ENCODE measurements at regions not wholly inside any gene's neighbourhood (a gene's known extent, or its start where the extent isn't known, plus 50 kb on each side); places are given as distances from the start of the nearest gene placed in this dataset.

GRCh38 chr1:14308460-14308859 is 290.0 kb upstream of the KAZN start:
- Histone ChIP-seq H3K4me1 (ENCODE audit: control insufficient read depth, insufficient read depth, low read length, poor library complexity, severe bottlenecking) (no peaks in the 10 kb centered on the region), H3K36me3 (ENCODE audit: control insufficient read depth, insufficient read depth, low read length) (no peaks in the 10 kb centered on the region), H3K9me3 (ENCODE audit: control insufficient read depth, low read length) (no peaks in the 10 kb centered on the region), H3K27me3 (replicated peaks; ENCODE audit: control insufficient read depth, insufficient read depth, low read length, poor library complexity, severe bottlenecking) (no peaks in the 10 kb centered on the region), H3K27ac (ENCODE audit: insufficient read depth, low read length, poor library complexity, severe bottlenecking) (no peak overlapping the region), H3K4me3 (ENCODE audit: insufficient read depth, low read depth, low read length, poor library complexity, severe bottlenecking) (no peak overlapping the region)
- DNase-seq: no peak

GRCh38 chr1:14309984-14310383 is 288.5 kb upstream of the KAZN start:
- Histone ChIP-seq H3K4me3 (ENCODE audit: insufficient read depth, low read depth, low read length, poor library complexity, severe bottlenecking) (no peak overlapping the region), H3K27me3 (replicated peaks; ENCODE audit: control insufficient read depth, insufficient read depth, low read length, poor library complexity, severe bottlenecking) (no peaks in the 10 kb centered on the region), H3K4me1 (ENCODE audit: control insufficient read depth, insufficient read depth, low read length, poor library complexity, severe bottlenecking) (no peaks in the 10 kb centered on the region), H3K36me3 (ENCODE audit: control insufficient read depth, insufficient read depth, low read length) (no peaks in the 10 kb centered on the region), H3K9me3 (ENCODE audit: control insufficient read depth, low read length) (no peaks in the 10 kb centered on the region), H3K27ac (ENCODE audit: insufficient read depth, low read length, poor library complexity, severe bottlenecking) (no peak overlapping the region)
- DNase-seq: no peak

GRCh38 chr1:14310476-14310875 is 288.0 kb upstream of the KAZN start:
- no peaks in the 10 kb centered on the region for H3K27me3 ChIP-seq (replicated peaks; ENCODE audit: control insufficient read depth, insufficient read depth, low read length, poor library complexity, severe bottlenecking)
- no peak overlapping the region for H3K4me3 ChIP-seq (ENCODE audit: insufficient read depth, low read depth, low read length, poor library complexity, severe bottlenecking)
- no peak for DNase-seq
- no peaks in the 10 kb centered on the region for H3K36me3 ChIP-seq (ENCODE audit: control insufficient read depth, insufficient read depth, low read length)
- no peaks in the 10 kb centered on the region for H3K4me1 ChIP-seq (ENCODE audit: control insufficient read depth, insufficient read depth, low read length, poor library complexity, severe bottlenecking)
- no peaks in the 10 kb centered on the region for H3K9me3 ChIP-seq (ENCODE audit: control insufficient read depth, low read length)
- H3K27ac ChIP-seq (ENCODE audit: insufficient read depth, low read length, poor library complexity, severe bottlenecking): no peak overlapping the region

GRCh38 chr1:14313731-14314431 is 284.6 kb upstream of the KAZN start:
- Histone ChIP-seq H3K4me1 (ENCODE audit: control insufficient read depth, insufficient read depth, low read length, poor library complexity, severe bottlenecking) (no peaks in the 10 kb centered on the region), H3K27ac (ENCODE audit: insufficient read depth, low read length, poor library complexity, severe bottlenecking) (no peak overlapping the region), H3K36me3 (ENCODE audit: control insufficient read depth, insufficient read depth, low read length) (no peaks in the 10 kb centered on the region), H3K9me3 (ENCODE audit: control insufficient read depth, low read length) (no peaks in the 10 kb centered on the region), H3K4me3 (ENCODE audit: insufficient read depth, low read depth, low read length, poor library complexity, severe bottlenecking) (no peak overlapping the region), H3K27me3 (replicated peaks; ENCODE audit: control insufficient read depth, insufficient read depth, low read length, poor library complexity, severe bottlenecking) (no peaks in the 10 kb centered on the region)
- no peak for DNase-seq

GRCh38 chr1:14318830-14319229 is 279.7 kb upstream of the KAZN start:
- H3K9me3 ChIP-seq (ENCODE audit: control insufficient read depth, low read length): no peaks in the 10 kb centered on the region

GRCh38 chr1:14320518-14320917 is 278.0 kb upstream of the KAZN start:
- H3K9me3 ChIP-seq (ENCODE audit: control insufficient read depth, low read length): no peaks in the 10 kb centered on the region
- H3K36me3 ChIP-seq (ENCODE audit: control insufficient read depth, insufficient read depth, low read length): no peaks in the 10 kb centered on the region
- H3K27me3 ChIP-seq (replicated peaks; ENCODE audit: control insufficient read depth, insufficient read depth, low read length, poor library complexity, severe bottlenecking): no peaks in the 10 kb centered on the region
- H3K4me3 ChIP-seq (ENCODE audit: insufficient read depth, low read depth, low read length, poor library complexity, severe bottlenecking): no peak overlapping the region
- DNase-seq: no peak
- no peak overlapping the region for H3K27ac ChIP-seq (ENCODE audit: insufficient read depth, low read length, poor library complexity, severe bottlenecking)
- H3K4me1 ChIP-seq (ENCODE audit: control insufficient read depth, insufficient read depth, low read length, poor library complexity, severe bottlenecking): no peaks in the 10 kb centered on the region

More at GRCh38 chr1:14318830-14319229, 279.7 kb upstream of the KAZN start:
- Histone ChIP-seq H3K27me3 (replicated peaks; ENCODE audit: control insufficient read depth, insufficient read depth, low read length, poor library complexity, severe bottlenecking) (no peaks in the 10 kb centered on the region), H3K4me1 (ENCODE audit: control insufficient read depth, insufficient read depth, low read length, poor library complexity, severe bottlenecking) (no peaks in the 10 kb centered on the region), H3K36me3 (ENCODE audit: control insufficient read depth, insufficient read depth, low read length) (no peaks in the 10 kb centered on the region), H3K4me3 (ENCODE audit: insufficient read depth, low read depth, low read length, poor library complexity, severe bottlenecking) (no peak overlapping the region), H3K27ac (ENCODE audit: insufficient read depth, low read length, poor library complexity, severe bottlenecking) (no peak overlapping the region)
- DNase-seq: no peak

GRCh38 chr1:14320986-14321385 is 277.5 kb upstream of the KAZN start:
- no peaks in the 10 kb centered on the region for H3K4me1 ChIP-seq (ENCODE audit: control insufficient read depth, insufficient read depth, low read length, poor library complexity, severe bottlenecking)
- H3K27ac ChIP-seq (ENCODE audit: insufficient read depth, low read length, poor library complexity, severe bottlenecking): no peak overlapping the region
- H3K9me3 ChIP-seq (ENCODE audit: control insufficient read depth, low read length): no peaks in the 10 kb centered on the region
- no peaks in the 10 kb centered on the region for H3K27me3 ChIP-seq (replicated peaks; ENCODE audit: control insufficient read depth, insufficient read depth, low read length, poor library complexity, severe bottlenecking)
- H3K36me3 ChIP-seq (ENCODE audit: control insufficient read depth, insufficient read depth, low read length): no peaks in the 10 kb centered on the region
- no peak overlapping the region for H3K4me3 ChIP-seq (ENCODE audit: insufficient read depth, low read depth, low read length, poor library complexity, severe bottlenecking)
- no peak for DNase-seq

- H3K4me1 ChIP-seq (ENCODE audit: control insufficient read depth, insufficient read depth, low read length, poor library complexity, severe bottlenecking): no peaks in the 10 kb centered on the region
- no peaks in the 10 kb centered on the region for H3K27me3 ChIP-seq (replicated peaks; ENCODE audit: control insufficient read depth, insufficient read depth, low read length, poor library complexity, severe bottlenecking)
- DNase-seq: no peak
- no peaks in the 10 kb centered on the region for H3K36me3 ChIP-seq (ENCODE audit: control insufficient read depth, insufficient read depth, low read length)
- no peak overlapping the region for H3K27ac ChIP-seq (ENCODE audit: insufficient read depth, low read length, poor library complexity, severe bottlenecking)
- no peak overlapping the region for H3K4me3 ChIP-seq (ENCODE audit: insufficient read depth, low read depth, low read length, poor library complexity, severe bottlenecking)
- H3K9me3 ChIP-seq (ENCODE audit: control insufficient read depth, low read length): no peaks in the 10 kb centered on the region
Measured at GRCh38 chr1:14321422-14321821, 277.1 kb upstream of the KAZN start.

- no peak for DNase-seq
- H3K9me3 ChIP-seq (ENCODE audit: control insufficient read depth, low read length): no peaks in the 10 kb centered on the region
- no peak overlapping the region for H3K4me3 ChIP-seq (ENCODE audit: insufficient read depth, low read depth, low read length, poor library complexity, severe bottlenecking)
- H3K27ac ChIP-seq (ENCODE audit: insufficient read depth, low read length, poor library complexity, severe bottlenecking): no peak overlapping the region
- H3K36me3 ChIP-seq (ENCODE audit: control insufficient read depth, insufficient read depth, low read length): no peaks in the 10 kb centered on the region
- no peaks in the 10 kb centered on the region for H3K4me1 ChIP-seq (ENCODE audit: control insufficient read depth, insufficient read depth, low read length, poor library complexity, severe bottlenecking)
- H3K27me3 ChIP-seq (replicated peaks; ENCODE audit: control insufficient read depth, insufficient read depth, low read length, poor library complexity, severe bottlenecking): no peaks in the 10 kb centered on the region
Measured at GRCh38 chr1:14323568-14324247, 274.8 kb upstream of the KAZN start.

GRCh38 chr1:14324248-14324630 is 274.2 kb upstream of the KAZN start:
- Histone ChIP-seq H3K27me3 (replicated peaks; ENCODE audit: control insufficient read depth, insufficient read depth, low read length, poor library complexity, severe bottlenecking) (no peaks in the 10 kb centered on the region), H3K27ac (ENCODE audit: insufficient read depth, low read length, poor library complexity, severe bottlenecking) (no peak overlapping the region), H3K4me1 (ENCODE audit: control insufficient read depth, insufficient read depth, low read length, poor library complexity, severe bottlenecking) (no peaks in the 10 kb centered on the region), H3K36me3 (ENCODE audit: control insufficient read depth, insufficient read depth, low read length) (no peaks in the 10 kb centered on the region), H3K9me3 (ENCODE audit: control insufficient read depth, low read length) (no peaks in the 10 kb centered on the region), H3K4me3 (ENCODE audit: insufficient read depth, low read depth, low read length, poor library complexity, severe bottlenecking) (no peak overlapping the region)
- no peak for DNase-seq
